ENCODE measurements at regions not wholly inside any gene's neighbourhood (a gene's known extent, or its start where the extent isn't known, plus 50 kb on each side); places are given as distances from the start of the nearest gene placed in this dataset.

DNA sequence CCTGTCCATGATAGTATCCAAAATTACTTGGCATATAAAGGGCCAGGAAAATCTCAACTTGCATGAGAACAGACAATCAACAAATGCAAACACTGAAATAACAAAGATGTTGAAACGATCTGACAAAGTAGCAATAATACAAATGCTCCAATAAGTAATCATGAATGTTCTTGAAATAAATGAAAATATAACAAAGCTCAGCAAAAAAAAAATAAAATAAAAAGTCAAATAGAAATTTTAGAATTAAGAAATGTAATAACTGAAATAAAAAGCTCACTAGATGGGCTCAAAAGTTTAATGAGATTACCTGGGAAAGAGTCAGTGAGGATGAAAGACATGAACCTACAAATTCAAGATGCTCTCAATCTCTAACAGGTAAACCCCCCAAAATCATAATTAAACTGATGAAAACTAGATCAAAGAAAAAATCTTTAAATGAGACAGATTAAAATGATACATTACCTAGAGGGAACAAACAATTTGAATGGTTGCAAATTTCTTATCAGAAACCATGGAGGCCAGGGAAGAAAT is 319.0 kb upstream of the IRX3 start:
- TF ChIP-seq, protein P1, sequence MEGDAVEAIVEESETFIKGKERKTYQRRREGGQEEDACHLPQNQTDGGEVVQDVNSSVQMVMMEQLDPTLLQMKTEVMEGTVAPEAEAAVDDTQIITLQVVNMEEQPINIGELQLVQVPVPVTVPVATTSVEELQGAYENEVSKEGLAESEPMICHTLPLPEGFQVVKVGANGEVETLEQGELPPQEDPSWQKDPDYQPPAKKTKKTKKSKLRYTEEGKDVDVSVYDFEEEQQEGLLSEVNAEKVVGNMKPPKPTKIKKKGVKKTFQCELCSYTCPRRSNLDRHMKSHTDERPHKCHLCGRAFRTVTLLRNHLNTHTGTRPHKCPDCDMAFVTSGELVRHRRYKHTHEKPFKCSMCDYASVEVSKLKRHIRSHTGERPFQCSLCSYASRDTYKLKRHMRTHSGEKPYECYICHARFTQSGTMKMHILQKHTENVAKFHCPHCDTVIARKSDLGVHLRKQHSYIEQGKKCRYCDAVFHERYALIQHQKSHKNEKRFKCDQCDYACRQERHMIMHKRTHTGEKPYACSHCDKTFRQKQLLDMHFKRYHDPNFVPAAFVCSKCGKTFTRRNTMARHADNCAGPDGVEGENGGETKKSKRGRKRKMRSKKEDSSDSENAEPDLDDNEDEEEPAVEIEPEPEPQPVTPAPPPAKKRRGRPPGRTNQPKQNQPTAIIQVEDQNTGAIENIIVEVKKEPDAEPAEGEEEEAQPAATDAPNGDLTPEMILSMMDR (IDR thresholded peaks at IDR 0.05), result no peak
- TF ChIP-seq ZFX (IDR thresholded peaks at IDR 0.05; ENCODE audit: borderline replicate concordance), result no peak
